ENCODE measurements at regions not wholly inside any gene's neighbourhood (a gene's known extent, or its start where the extent isn't known, plus 50 kb on each side); places are given as distances from the start of the nearest gene placed in this dataset.

- no peak for DNase-seq (ENCODE audit: extremely low spot score)
- ChIA-PET POLR2A (no interaction called here), CTCF (no interaction called here)
- TF ChIP-seq, protein P1, sequence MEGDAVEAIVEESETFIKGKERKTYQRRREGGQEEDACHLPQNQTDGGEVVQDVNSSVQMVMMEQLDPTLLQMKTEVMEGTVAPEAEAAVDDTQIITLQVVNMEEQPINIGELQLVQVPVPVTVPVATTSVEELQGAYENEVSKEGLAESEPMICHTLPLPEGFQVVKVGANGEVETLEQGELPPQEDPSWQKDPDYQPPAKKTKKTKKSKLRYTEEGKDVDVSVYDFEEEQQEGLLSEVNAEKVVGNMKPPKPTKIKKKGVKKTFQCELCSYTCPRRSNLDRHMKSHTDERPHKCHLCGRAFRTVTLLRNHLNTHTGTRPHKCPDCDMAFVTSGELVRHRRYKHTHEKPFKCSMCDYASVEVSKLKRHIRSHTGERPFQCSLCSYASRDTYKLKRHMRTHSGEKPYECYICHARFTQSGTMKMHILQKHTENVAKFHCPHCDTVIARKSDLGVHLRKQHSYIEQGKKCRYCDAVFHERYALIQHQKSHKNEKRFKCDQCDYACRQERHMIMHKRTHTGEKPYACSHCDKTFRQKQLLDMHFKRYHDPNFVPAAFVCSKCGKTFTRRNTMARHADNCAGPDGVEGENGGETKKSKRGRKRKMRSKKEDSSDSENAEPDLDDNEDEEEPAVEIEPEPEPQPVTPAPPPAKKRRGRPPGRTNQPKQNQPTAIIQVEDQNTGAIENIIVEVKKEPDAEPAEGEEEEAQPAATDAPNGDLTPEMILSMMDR (IDR thresholded peaks at IDR 0.05; ENCODE audit: control extremely low read depth, extremely low read depth, low read depth, missing control alignments), result no peak
Measured at GRCh38 chr12:13786646-13787045, 194.8 kb downstream of the GRIN2B start.

DNA sequence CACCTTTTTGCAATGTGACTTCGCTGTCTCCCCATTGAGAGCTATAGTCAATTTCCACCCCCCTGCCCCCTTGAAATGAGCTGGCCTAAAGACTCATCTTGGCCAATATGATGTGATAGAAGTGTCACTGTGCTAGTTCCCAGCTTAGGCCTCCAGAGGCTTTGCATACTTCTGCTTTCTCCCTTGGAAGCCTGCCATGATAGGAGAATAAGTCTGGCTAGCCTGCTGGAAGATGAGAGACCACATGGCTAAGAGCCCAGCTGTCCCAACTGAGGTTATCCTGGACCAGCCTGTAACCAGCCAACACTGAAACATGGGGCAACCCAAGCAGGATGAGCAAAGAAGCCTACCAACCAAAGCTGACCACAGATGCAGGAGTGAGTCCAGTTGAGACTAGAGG, 196.9 kb downstream of the GRIN2B start:
- TF ChIP-seq, protein P1 (IDR thresholded peaks at IDR 0.05; ENCODE audit: control extremely low read depth, extremely low read depth, low read depth, missing control alignments), result no peak
- ChIA-PET CTCF (interaction anchor here (1.1 to 1.3 kb wide), 2 partner anchors 13 to 15 kb away, joined by 3 to 4 read pairs; no protein-coding TSS in a partner anchor), POLR2A (interaction anchor here (0.6 kb wide), 1 partner anchor 421 kb away, joined by 3 read pairs; no protein-coding TSS in a partner anchor)
- DNase-seq (ENCODE audit: extremely low spot score), result no peak

- DNase-seq (ENCODE audit: extremely low spot score), result no peak
- TF ChIP-seq, protein P1 (IDR thresholded peaks at IDR 0.05; ENCODE audit: control extremely low read depth, extremely low read depth, low read depth, missing control alignments), result no peak
- POLR2A ChIA-PET, result no interaction called here
- CTCF ChIA-PET, result no interaction called here
Measured at GRCh38 chr12:13780453-13780852, 200.9 kb downstream of the GRIN2B start.

- TF ChIP-seq, protein P1 (IDR thresholded peaks at IDR 0.05; ENCODE audit: control extremely low read depth, extremely low read depth, low read depth, missing control alignments), result no peak
- POLR2A ChIA-PET, result no interaction called here
- CTCF ChIA-PET, result no interaction called here
- no peak for DNase-seq (ENCODE audit: extremely low spot score)
Measured at GRCh38 chr12:13777374-13777773, 204.0 kb downstream of the GRIN2B start.

- ChIA-PET POLR2A (no interaction called here), CTCF (interaction anchor here (0.8 to 1.5 kb wide), 2 partner anchors 12 to 13 kb away, joined by 3 read pairs; no protein-coding TSS in a partner anchor)
- DNase-seq (ENCODE audit: extremely low spot score), result no peak
- TF ChIP-seq, protein P1 (IDR thresholded peaks at IDR 0.05; ENCODE audit: control extremely low read depth, extremely low read depth, low read depth, missing control alignments), result no peak
Measured at GRCh38 chr12:13772264-13772663, 209.1 kb downstream of the GRIN2B start.

- TF ChIP-seq, protein P1 (IDR thresholded peaks at IDR 0.05; ENCODE audit: control extremely low read depth, extremely low read depth, low read depth, missing control alignments), result no peak
- ChIA-PET POLR2A (no interaction called here), CTCF (interaction anchor here (1.1 kb wide), 1 partner anchor 14 kb away, joined by 3 read pairs; no protein-coding TSS in a partner anchor)
- DNase-seq (ENCODE audit: extremely low spot score), result no peak
Measured at GRCh38 chr12:13770576-13770975, 210.8 kb downstream of the GRIN2B start.

Data from GM10248 (cell line).